Stomach (tissue), 4 donors: ENCODE measurements at regions not wholly inside any gene's neighbourhood (a gene's known extent, or its start where the extent isn't known, plus 50 kb on each side); places are given as distances from the start of the nearest gene placed in this dataset.

Experiments used
- EP300 ChIP-seq: sonication (generic); formaldehyde crosslinking; IDR thresholded peaks from one replicate; pipeline ENCODE4 v1.6.1; 2017; ENCODE audit warnings: antibody characterized with exemption
- POLR2A ChIP-seq, 4 donors: fragments of 450-650 bp; IDR thresholded peaks; one replicate each; pipeline ENCODE4 v1.6.1; 2016; ENCODE audit warnings: antibody characterized with exemption in 4 of 4, control low read depth in 2 of 4, mild to moderate bottlenecking in 1 of 4, moderate library complexity in 1 of 4

DNA sequence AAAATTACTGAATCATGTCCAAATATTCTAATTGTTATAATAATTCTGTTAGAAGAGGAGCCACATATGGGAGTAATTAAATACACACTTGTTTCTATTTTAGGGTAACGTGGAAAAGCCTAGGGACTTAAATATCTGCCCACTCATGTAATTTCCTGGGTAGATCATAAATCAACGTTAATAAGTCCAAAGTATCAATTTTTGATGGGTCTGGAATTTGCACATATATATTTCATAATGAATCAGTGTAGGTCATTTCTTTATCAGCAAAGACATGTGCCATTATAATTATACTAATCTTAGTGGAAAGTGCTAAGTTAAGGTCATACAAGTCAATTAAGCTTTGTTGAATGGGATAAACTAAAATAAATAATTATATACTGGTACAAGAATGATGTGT, 346.2 kb downstream of the ZBBX start:
- TF ChIP-seq POLR2A (IDR thresholded peaks at IDR 0.05) (no peak), EP300 (no peak)
